ENCODE measurements at regions not wholly inside any gene's neighbourhood (a gene's known extent, or its start where the extent isn't known, plus 50 kb on each side); places are given as distances from the start of the nearest gene placed in this dataset.
A peak's percentile ranks its signal among the peaks of the same experiment; 100 is the strongest.

DNA sequence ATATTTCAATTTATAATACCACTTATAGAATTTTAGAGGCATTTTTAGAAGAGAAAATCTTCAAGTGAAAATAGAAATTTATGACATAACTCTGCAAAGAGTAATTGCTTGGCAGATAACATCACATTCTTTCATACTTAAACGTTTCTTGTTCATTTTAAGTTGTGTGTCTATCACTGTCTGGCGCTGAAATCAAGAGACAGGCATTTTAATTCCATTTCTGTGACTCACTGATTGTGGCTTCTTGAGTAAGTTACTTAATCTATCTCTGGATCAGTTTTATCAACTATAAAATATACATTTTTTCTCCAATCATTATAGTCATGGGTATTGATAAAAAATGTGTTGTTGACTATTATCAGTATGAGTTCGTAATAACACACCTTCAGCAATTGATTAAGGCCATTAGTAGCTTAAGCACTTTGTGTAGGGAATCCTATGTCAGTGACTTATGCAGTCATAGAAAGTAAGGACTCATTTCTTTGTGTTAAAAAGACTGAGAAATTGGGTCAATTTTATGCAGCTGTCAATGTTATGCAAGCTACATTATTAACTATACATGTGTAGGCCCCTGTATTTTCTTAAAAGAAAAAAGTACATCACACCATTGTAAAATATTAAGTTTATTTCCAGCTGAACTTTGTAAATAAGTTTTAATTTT, 497.3 kb downstream of the CCDC85A start:
- no peak overlapping the region for H3K4me3 ChIP-seq (ENCODE audit: low read depth in 2 of 2, low read length in 1 of 2)
- TF ChIP-seq GATA2 (CRISPR knock-in tag; IDR thresholded peaks at IDR 0.05): no peak
- TF ChIP-seq, protein P1, sequence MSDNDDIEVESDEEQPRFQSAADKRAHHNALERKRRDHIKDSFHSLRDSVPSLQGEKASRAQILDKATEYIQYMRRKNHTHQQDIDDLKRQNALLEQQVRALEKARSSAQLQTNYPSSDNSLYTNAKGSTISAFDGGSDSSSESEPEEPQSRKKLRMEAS (IDR thresholded peaks at IDR 0.05; ENCODE audit: low read depth): 0 out of 2 replicates have a peak, but pooled peaks have one; percentile 59
- TF ChIP-seq NRF1 (IDR thresholded peaks at IDR 0.05; ENCODE audit: low read depth, low read length): no peak
- no peak for TF ChIP-seq RCOR1 (IDR thresholded peaks at IDR 0.05; ENCODE audit: low read length)
- TF ChIP-seq SMC3 (IDR thresholded peaks at IDR 0.05; ENCODE audit: low read depth, low read length): no peak
- peak; percentile 86 for TF ChIP-seq RXRA (IDR thresholded peaks at IDR 0.05; ENCODE audit: borderline replicate concordance, low read depth)
- TF ChIP-seq USF2 (IDR thresholded peaks at IDR 0.05; ENCODE audit: borderline replicate concordance, low read depth, low read length): no peak
- TF ChIP-seq JUND (IDR thresholded peaks at IDR 0.05): peak; percentile 100
- TF ChIP-seq POLR2AphosphoS5 (IDR thresholded peaks at IDR 0.05; ENCODE audit: low read depth, low read length): peak; percentile 85; the same call in 1 of the 2 replicates
- TF ChIP-seq, protein P2, sequence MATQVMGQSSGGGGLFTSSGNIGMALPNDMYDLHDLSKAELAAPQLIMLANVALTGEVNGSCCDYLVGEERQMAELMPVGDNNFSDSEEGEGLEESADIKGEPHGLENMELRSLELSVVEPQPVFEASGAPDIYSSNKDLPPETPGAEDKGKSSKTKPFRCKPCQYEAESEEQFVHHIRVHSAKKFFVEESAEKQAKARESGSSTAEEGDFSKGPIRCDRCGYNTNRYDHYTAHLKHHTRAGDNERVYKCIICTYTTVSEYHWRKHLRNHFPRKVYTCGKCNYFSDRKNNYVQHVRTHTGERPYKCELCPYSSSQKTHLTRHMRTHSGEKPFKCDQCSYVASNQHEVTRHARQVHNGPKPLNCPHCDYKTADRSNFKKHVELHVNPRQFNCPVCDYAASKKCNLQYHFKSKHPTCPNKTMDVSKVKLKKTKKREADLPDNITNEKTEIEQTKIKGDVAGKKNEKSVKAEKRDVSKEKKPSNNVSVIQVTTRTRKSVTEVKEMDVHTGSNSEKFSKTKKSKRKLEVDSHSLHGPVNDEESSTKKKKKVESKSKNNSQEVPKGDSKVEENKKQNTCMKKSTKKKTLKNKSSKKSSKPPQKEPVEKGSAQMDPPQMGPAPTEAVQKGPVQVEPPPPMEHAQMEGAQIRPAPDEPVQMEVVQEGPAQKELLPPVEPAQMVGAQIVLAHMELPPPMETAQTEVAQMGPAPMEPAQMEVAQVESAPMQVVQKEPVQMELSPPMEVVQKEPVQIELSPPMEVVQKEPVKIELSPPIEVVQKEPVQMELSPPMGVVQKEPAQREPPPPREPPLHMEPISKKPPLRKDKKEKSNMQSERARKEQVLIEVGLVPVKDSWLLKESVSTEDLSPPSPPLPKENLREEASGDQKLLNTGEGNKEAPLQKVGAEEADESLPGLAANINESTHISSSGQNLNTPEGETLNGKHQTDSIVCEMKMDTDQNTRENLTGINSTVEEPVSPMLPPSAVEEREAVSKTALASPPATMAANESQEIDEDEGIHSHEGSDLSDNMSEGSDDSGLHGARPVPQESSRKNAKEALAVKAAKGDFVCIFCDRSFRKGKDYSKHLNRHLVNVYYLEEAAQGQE (IDR thresholded peaks at IDR 0.05; ENCODE audit: low read depth, low read length): no peak
- TF ChIP-seq TCF12 (IDR thresholded peaks at IDR 0.05): peak; percentile 99
- no peak for TF ChIP-seq RAD21 (IDR thresholded peaks at IDR 0.05; ENCODE audit: low read length)
- TF ChIP-seq FOXM1 (IDR thresholded peaks at IDR 0.05; ENCODE audit: low read depth): peak; percentile 99
- TF ChIP-seq PBX3 (IDR thresholded peaks at IDR 0.05): peak; percentile 99
- TF ChIP-seq, protein P3, sequence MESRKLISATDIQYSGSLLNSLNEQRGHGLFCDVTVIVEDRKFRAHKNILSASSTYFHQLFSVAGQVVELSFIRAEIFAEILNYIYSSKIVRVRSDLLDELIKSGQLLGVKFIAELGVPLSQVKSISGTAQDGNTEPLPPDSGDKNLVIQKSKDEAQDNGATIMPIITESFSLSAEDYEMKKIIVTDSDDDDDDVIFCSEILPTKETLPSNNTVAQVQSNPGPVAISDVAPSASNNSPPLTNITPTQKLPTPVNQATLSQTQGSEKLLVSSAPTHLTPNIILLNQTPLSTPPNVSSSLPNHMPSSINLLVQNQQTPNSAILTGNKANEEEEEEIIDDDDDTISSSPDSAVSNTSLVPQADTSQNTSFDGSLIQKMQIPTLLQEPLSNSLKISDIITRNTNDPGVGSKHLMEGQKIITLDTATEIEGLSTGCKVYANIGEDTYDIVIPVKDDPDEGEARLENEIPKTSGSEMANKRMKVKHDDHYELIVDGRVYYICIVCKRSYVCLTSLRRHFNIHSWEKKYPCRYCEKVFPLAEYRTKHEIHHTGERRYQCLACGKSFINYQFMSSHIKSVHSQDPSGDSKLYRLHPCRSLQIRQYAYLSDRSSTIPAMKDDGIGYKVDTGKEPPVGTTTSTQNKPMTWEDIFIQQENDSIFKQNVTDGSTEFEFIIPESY (IDR thresholded peaks at IDR 0.05; ENCODE audit: borderline replicate concordance, low read depth): peak; percentile 85
- TF ChIP-seq FOXJ3 (CRISPR knock-in tag; IDR thresholded peaks at IDR 0.05): no peak
- TF ChIP-seq FOSL2 (IDR thresholded peaks at IDR 0.05; ENCODE audit: borderline replicate concordance, low read depth): peak; percentile 97
- TF ChIP-seq TEAD4 (IDR thresholded peaks at IDR 0.05; ENCODE audit: borderline replicate concordance, insufficient read depth): peak; percentile 99
- no peak for TF ChIP-seq EZH2phosphoT487 (IDR thresholded peaks at IDR 0.05; ENCODE audit: borderline replicate concordance, low read depth)
- TF ChIP-seq GABPA (IDR thresholded peaks at IDR 0.05; ENCODE audit: low read depth): 0 out of 2 replicates have a peak, but pooled peaks have one; percentile 19
- no peak for TF ChIP-seq IRF3 (IDR thresholded peaks at IDR 0.05; ENCODE audit: low read depth, low read length)
- no peak for TF ChIP-seq MXI1 (IDR thresholded peaks at IDR 0.05; ENCODE audit: low read depth, low read length)
- TF ChIP-seq EP300 (IDR thresholded peaks at IDR 0.05; ENCODE audit: borderline replicate concordance in 1 of 2, low read depth in 1 of 2, low read length in 1 of 2): peak; percentile 80 to 100
- 0 out of 2 replicates have a peak, but pooled peaks have one; percentile 32 for TF ChIP-seq SIN3A (IDR thresholded peaks at IDR 0.05; ENCODE audit: borderline replicate concordance, low read depth, low read length)
- TF ChIP-seq MEF2A (IDR thresholded peaks at IDR 0.05; ENCODE audit: borderline replicate concordance, low read depth): peak; percentile 87; the same call in 1 of the 2 replicates

More for the DNA sequence above, 497.3 kb downstream of the CCDC85A start:
- Histone ChIP-seq H2AFZ (ENCODE audit: low read depth) (no peak overlapping the region), H3K4me2 (peak overlapping the region; percentile 55; the same call in 1 of the 2 replicates), H4K20me1 (ENCODE audit: insufficient read depth) (no peaks in the 10 kb centered on the region), H3K79me2 (ENCODE audit: insufficient read depth) (peaks cover 47% of the 10 kb centered on the region), H3K9ac (peak overlapping the region; percentile 62; the same call in 1 of the 2 replicates), H3K4me1 (ENCODE audit: control insufficient read depth in 1 of 2, insufficient read depth in 2 of 2, low read depth in 1 of 2, low read length in 1 of 2) (peaks cover 0 to 31% of the 10 kb centered on the region in 2 experiments; a peak in 3 of 4 replicates), H3K9me3 (no peaks in the 10 kb centered on the region), H3K27ac (ENCODE audit: low read depth in 2 of 2, low read length in 1 of 2) (peak overlapping the region; percentile 95 to 98), H3K27me3 (ENCODE audit: insufficient read depth) (no peaks in the 10 kb centered on the region), H3K9me2 (no peaks in the 10 kb centered on the region), H3F3A (replicated peaks; ENCODE audit: insufficient read depth) (peaks cover 55% of the 10 kb centered on the region), H3K36me3 (replicated peaks in 1 of 2; ENCODE audit: control insufficient read depth in 1 of 2, insufficient read depth in 2 of 2, low read length in 1 of 2) (peaks cover 0 to 30% of the 10 kb centered on the region in 2 experiments)
- 0% methylated on average over 3 of the region's 3 CpGs for WGBS (ENCODE audit: low lambda C conversion rate)
- CTCF ChIA-PET: no interaction called here
- DNase-seq: no peak
- POLR2A ChIA-PET: no interaction called here
